Left ventricle myocardium inferior (tissue), 1 donor: ENCODE measurements at regions not wholly inside any gene's neighbourhood (a gene's known extent, or its start where the extent isn't known, plus 50 kb on each side); places are given as distances from the start of the nearest gene placed in this dataset.
"Not testable (repeated sequence)": the region's sequence is repeated elsewhere in the genome, so short reads cannot be mapped to it uniquely, and the experiment has no call there.

Experiments
- DNase-seq: peaks from one replicate; pipeline ENCODE4 v3.0.0-alpha.2; 2020
- H3K27ac ChIP-seq: fragments of 200-600 bp; replicated peaks from 2 replicates; pipeline ENCODE4 v1.8.0; 2021
- H3K27me3 ChIP-seq: fragments of 200-600 bp; 2 replicates; pipeline ENCODE4 v1.8.0; 2021; ENCODE audit warnings: low read depth
- H3K36me3 ChIP-seq: fragments of 200-600 bp; 2 replicates; pipeline ENCODE4 v1.8.0; 2021
- H3K4me1 ChIP-seq: fragments of 200-600 bp; 2 replicates; pipeline ENCODE4 v1.8.0; 2021
- H3K4me3 ChIP-seq: fragments of 200-600 bp; 2 replicates; pipeline ENCODE4 v1.8.0; 2021; ENCODE audit warnings: mild to moderate bottlenecking, moderate library complexity
- H3K9me3 ChIP-seq: fragments of 200-600 bp; replicated peaks from 2 replicates; pipeline ENCODE4 v1.8.0; 2021
- intact Hi-C: fragments of 100-400 bp; cut with micrococcal nuclease; formaldehyde crosslinking; loops from one replicate; pipeline ENCODE4 v1.11.0; 2022
- TF ChIP-seq, protein P1 (sequence below): fragments of 200-600 bp; IDR thresholded peaks from 2 replicates; pipeline ENCODE4 v1.8.0; 2021; ENCODE audit warnings: antibody characterized with exemption, mild to moderate bottlenecking, borderline replicate concordance
- donor health status: DM: no; HTN: yes; CAD: no; lungs with severe emphysema.

DNA sequence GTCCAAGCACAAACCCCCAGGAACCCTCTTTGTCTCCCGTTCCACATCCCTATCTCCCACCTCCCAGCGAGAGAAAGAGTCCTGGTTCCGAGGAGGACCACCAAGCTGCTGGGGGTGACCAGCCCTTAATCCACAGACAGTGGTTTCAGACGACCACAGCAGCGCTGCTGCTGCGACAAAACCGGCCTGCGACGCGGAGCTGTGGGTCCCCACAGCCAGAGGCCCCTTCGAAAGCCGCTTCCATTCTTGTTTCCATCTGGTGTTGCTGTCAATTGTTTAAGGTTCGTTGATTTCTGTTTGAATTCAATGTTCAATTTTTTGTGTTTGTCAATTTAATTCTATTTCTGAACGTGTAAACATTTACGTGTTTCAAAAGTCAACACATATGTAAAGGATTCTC, 177.5 kb upstream of the FOXD4L5 start:
- H3K9me3 ChIP-seq, H3K27me3 ChIP-seq, H3K27ac ChIP-seq, H3K36me3 ChIP-seq, DNase-seq, H3K4me3 ChIP-seq, H3K4me1 ChIP-seq, intact Hi-C loops: not testable (repeated sequence)

DNA sequence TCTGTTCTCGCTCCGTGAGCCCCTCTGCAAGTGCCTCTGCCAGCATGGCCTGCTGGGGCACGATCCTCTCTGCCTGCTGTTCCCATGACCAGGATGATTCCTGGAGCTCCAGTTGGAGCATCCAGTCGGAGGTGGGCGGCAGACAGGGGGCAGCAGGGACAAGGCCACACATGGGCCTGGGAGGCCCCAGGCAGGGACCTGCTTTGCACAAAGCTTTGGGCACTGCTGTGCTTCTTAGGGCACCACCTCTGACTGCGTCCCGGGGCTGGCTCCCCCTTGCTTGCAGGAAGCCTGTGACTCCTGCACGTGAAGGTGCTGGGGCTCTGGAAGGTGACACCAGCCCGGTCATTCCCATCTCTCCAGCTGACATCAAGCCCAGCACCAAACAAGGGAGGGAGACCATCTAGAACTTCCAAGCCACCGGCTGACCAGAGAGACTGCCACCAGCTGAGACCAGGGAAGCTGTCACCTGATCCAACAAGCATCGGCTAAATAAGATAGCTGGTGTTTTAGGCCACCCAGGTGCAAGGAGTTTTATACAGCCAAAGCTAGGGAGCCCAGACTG, 174.8 kb upstream of the FOXD4L5 start:
- no peak for DNase-seq
- no peaks in the 10 kb centered on the region for H3K27me3 ChIP-seq
- H3K9me3 ChIP-seq, result no peaks in the 10 kb centered on the region
- intact Hi-C loops, result no loop called here
- H3K36me3 ChIP-seq, result no peaks in the 10 kb centered on the region
- TF ChIP-seq, protein P1, sequence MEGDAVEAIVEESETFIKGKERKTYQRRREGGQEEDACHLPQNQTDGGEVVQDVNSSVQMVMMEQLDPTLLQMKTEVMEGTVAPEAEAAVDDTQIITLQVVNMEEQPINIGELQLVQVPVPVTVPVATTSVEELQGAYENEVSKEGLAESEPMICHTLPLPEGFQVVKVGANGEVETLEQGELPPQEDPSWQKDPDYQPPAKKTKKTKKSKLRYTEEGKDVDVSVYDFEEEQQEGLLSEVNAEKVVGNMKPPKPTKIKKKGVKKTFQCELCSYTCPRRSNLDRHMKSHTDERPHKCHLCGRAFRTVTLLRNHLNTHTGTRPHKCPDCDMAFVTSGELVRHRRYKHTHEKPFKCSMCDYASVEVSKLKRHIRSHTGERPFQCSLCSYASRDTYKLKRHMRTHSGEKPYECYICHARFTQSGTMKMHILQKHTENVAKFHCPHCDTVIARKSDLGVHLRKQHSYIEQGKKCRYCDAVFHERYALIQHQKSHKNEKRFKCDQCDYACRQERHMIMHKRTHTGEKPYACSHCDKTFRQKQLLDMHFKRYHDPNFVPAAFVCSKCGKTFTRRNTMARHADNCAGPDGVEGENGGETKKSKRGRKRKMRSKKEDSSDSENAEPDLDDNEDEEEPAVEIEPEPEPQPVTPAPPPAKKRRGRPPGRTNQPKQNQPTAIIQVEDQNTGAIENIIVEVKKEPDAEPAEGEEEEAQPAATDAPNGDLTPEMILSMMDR, result no peak
- H3K4me1 ChIP-seq, result no peaks in the 10 kb centered on the region
- H3K27ac ChIP-seq, result no peak overlapping the region
- no peak overlapping the region for H3K4me3 ChIP-seq

DNA sequence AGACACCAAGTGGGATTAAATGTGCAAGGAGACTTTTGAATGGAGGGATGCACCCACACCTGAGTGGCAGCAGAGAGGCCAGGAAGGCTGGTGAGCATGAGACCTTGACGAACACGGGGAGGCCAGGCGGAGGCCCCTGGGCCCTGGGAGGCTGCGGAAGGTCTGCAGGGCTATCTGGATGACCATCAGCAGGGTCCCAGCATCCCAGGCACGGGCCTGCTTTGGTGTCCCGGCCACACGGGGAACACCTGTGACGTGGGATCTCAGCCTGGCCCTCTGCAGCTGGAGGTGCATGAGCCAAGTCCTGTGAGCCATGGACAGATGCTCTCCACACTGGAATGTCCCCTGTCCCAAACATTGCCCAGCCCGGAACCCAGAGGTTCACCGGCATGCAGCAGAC, 174.0 kb upstream of the FOXD4L5 start:
- no peaks in the 10 kb centered on the region for H3K4me1 ChIP-seq
- no peaks in the 10 kb centered on the region for H3K36me3 ChIP-seq
- intact Hi-C loops, result no loop called here
- DNase-seq, result no peak
- TF ChIP-seq, protein P1, result no peak
- no peaks in the 10 kb centered on the region for H3K9me3 ChIP-seq
- H3K4me3 ChIP-seq, result no peak overlapping the region
- H3K27me3 ChIP-seq, result no peaks in the 10 kb centered on the region
- H3K27ac ChIP-seq, result no peak overlapping the region

DNA sequence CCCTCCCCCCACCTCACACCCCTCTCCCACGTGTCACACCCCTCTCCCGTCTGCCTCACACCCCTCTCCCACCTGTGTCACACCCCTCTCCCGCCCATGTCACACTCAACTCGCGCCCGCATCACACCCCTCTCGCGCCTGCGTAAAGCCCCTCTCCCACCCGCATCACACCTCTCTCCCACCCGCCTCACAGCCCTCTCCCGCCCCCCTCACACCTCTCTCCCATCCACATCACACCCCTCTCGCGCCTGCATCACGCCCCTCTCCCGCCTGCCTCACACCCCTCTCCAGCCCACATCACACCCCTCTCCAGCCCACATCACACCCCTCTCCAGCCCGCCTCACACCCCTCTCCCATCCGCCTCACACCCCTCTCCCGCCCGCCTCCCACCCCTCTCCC, 173.5 kb upstream of the FOXD4L5 start:
- no peaks in the 10 kb centered on the region for H3K27me3 ChIP-seq
- no peaks in the 10 kb centered on the region for H3K9me3 ChIP-seq
- H3K4me3 ChIP-seq, result no peak overlapping the region
- TF ChIP-seq, protein P1, result no peak
- H3K36me3 ChIP-seq, result no peaks in the 10 kb centered on the region
- no peak overlapping the region for H3K27ac ChIP-seq
- intact Hi-C loops, result no loop called here
- no peak for DNase-seq
- H3K4me1 ChIP-seq, result no peaks in the 10 kb centered on the region

DNA sequence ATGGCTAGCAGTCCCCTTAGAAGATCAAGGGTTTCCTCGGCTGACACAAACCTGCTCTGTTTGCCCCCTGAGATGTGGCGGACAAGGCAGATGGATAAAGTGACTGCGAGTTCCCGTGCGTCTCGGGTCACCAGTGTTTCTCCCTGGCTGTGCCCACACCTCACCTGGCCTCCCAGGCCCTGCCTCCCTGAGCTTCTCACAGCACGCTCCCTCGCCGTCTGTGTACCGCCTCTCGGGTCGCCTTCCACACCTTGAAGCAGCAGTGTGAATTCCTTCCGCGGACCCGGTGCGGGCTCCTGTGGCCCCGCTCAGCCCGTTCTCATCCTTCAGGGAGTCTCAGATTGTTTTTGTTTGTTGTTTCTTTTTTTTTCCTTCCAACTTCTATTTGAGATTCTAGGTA, 172.0 kb upstream of the FOXD4L5 start:
- H3K27ac ChIP-seq, intact Hi-C loops, H3K36me3 ChIP-seq, H3K4me3 ChIP-seq, DNase-seq, H3K9me3 ChIP-seq, H3K27me3 ChIP-seq, H3K4me1 ChIP-seq: not testable (repeated sequence)

DNA sequence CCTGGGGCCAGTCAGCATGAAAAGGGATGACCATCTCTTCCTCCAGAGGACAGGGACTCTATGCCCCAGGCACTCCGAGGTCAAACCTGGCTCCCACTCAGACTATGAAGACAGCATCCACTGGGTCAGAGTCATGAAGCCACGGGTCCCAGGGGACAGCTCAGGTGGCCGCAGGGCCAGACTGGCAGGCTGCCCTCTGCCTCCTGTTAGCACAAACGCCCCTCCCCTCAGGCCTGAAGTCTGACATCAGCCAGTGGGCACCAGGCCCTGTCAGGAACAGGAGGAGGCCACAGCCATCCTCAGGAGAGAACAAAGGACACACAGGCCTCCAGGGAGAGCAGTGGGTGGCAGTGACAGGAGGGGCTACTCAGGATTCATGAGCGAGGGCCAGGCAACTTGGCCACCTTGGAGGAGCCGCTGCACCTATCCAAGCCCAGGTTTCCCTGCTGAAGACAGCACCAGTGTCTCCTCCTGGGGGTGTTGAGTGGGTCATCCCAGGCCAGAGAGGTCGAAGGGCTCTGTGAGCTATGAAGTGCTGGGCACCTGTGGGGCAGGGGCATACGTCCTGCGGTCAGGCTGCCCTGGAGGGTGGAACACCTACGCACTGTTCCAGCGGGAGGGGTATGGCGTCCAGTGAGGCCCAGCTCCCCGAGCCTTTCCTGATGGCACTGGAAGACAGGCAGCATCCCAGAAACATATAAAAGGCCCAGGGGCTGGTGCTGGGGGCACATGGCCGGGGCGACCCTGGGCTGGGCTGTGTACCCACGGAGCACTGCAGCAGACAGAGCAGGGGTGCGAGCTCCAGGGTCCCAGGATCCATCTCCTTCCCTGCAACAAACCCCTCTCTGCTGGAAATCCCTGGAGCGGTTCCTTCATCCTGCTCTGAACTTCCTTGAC, 171.0 kb upstream of the FOXD4L5 start:
- H3K4me1 ChIP-seq, H3K4me3 ChIP-seq, H3K27me3 ChIP-seq, DNase-seq, intact Hi-C loops, H3K36me3 ChIP-seq, H3K9me3 ChIP-seq, H3K27ac ChIP-seq: not testable (repeated sequence)

DNA sequence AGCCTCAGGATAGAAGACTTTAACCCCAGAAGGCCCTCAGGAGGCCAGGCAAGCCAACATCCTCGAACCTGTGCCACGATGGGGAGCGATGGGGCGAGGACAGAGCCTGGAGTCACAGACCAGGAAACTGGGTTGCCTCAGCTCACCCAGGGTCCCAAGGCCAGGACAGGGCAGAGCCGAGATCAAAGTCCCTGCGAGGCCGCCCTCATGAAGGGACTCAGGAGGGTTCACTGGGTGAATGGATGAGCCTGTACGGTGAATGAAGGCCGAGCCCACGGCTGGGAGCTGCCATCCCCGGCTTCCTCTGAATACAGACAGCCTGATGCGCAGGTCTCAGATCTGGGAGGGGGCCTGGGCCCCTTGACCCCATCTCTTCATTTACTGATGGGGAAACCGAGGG, 170.1 kb upstream of the FOXD4L5 start:
- DNase-seq, H3K27ac ChIP-seq, H3K36me3 ChIP-seq, H3K4me3 ChIP-seq, H3K27me3 ChIP-seq, H3K9me3 ChIP-seq, H3K4me1 ChIP-seq, intact Hi-C loops: not testable (repeated sequence)

DNA sequence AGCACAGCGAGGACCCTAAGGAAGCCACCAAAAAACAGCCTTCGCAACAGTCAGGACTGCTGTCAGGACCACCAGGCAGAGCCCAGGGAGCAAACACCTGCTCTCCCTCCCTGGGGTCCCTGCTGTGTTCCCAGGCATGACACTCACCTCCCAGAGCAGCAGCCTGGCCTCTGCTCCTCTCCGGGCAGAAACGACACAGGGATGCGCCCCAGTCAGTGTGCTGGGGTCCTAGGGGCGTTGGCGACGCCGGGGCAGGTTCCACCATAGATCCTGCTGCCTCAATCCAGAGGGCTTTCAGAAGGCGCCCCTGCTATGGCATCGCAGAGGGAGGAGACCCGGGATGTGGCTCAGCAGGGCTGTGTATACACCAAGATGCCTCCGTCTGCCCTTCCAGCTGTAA, 169.7 kb upstream of the FOXD4L5 start:
- DNase-seq, H3K4me1 ChIP-seq, H3K27me3 ChIP-seq, H3K36me3 ChIP-seq, H3K4me3 ChIP-seq, intact Hi-C loops, H3K9me3 ChIP-seq, H3K27ac ChIP-seq: not testable (repeated sequence)

DNA sequence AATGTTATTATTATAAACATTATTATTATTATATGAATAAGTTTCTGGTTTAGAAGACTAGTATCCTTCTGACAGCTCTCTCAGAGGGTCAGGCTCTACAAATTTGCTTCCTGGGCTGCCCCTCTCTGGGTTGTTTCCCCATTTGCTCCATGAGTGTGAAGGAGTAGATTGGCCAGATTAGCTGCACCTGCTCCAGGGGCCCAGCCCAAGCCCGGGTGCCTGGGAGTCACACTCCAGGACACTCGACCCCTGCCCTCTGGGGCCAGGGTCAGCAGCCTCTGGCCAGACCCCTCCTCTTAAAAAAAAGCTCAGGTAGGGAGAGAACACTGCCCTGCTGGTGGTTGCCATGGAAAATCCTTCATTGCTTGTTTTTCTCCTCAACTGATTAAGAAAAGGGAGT, 169.0 kb upstream of the FOXD4L5 start:
- intact Hi-C loops, H3K27ac ChIP-seq, H3K9me3 ChIP-seq, H3K27me3 ChIP-seq, H3K4me1 ChIP-seq, H3K36me3 ChIP-seq, DNase-seq, H3K4me3 ChIP-seq: not testable (repeated sequence)

DNA sequence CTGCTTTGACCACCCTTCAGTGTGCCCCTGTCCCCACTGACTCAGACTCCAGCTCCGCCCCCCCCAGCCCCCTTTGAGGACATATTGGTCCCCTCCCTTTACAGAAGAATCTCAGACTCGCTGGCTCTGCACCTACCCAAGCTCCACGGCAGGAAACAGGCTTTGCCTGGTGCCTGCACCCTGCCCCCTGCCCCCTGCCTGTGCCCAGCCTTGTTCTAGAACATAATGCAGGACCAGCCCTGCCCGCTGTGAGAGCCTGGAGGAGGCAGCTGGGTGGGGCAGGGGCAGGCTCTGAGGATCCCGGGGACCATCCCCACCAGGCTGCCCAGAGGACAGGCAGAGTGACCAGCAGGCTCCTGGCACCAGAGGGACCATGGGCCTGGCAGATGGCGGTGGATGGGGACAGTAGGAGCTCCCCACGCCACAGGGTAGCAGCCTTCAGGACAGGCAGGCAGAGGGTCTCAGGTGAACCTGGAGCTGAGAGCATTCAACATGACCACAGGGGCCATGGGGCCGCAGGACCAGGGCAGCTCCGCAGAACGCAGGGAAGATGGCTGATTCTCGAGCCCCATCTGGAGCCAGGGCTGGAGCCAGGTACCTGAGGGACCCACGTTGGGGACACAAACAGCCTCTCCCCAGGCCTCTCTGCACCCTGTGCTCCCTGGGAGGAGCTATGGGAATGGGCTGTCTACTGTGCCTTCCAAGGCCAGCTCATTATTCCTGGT, 165.0 kb upstream of the FOXD4L5 start:
- intact Hi-C loops, H3K27ac ChIP-seq, DNase-seq, H3K4me1 ChIP-seq, H3K4me3 ChIP-seq, H3K27me3 ChIP-seq, H3K9me3 ChIP-seq, H3K36me3 ChIP-seq: not testable (repeated sequence)
